OCI-LY7 (cell line): ENCODE measurements at regions not wholly inside any gene's neighbourhood (a gene's known extent, or its start where the extent isn't known, plus 50 kb on each side); places are given as distances from the start of the nearest gene placed in this dataset.

Experiments used
- BruUV-seq: library from RNA; stranded (reverse); fragments of 400-500 nt; replicated peaks from 2 replicates; lab custom pipeline; 2021; lab: Mats Ljungman, UMichigan
- CTCF ChIA-PET: fragments of 300-600 bp; sonication (Branson Sonifier 250); formaldehyde crosslinking; loops from one replicate; lab custom pipeline; 2022; ENCODE audit warnings: antibody characterized with exemption; ENCODE audit not compliant: unreplicated experiment; lab: Charles Lee
- POLR2A ChIA-PET: fragments of 300-600 bp; sonication (Branson Sonifier 250); formaldehyde crosslinking; loops from one replicate; lab custom pipeline; 2022; ENCODE audit warnings: antibody characterized with exemption; lab: Charles Lee
- DNase-seq: peaks from one replicate; pipeline ENCODE4 v3.0.0-alpha.2; 2015; ENCODE audit warnings: low spot score
- H2AFZ ChIP-seq: fragments of 200-600 bp; sonication (generic), shearing (Covaris generic); 2 replicates; pipeline ENCODE4 v1.6.1; 2014; ENCODE audit warnings: mild to moderate bottlenecking, antibody characterized with exemption, low read length, moderate library complexity
- H3K27ac ChIP-seq: fragments of 200-600 bp; sonication (generic); 2 replicates; pipeline ENCODE4 v1.5.1; 2014; ENCODE audit warnings: mixed run types, low read depth, mild to moderate bottlenecking, moderate library complexity, low read length, inconsistent platforms; ENCODE audit not compliant: poor library complexity, severe bottlenecking
- H3K36me3 ChIP-seq: fragments of 200-600 bp; sonication (generic); 2 replicates; pipeline ENCODE4 v1.6.1; 2014; ENCODE audit warnings: mild to moderate bottlenecking, antibody characterized with exemption, low read length, moderate library complexity, mixed read lengths; ENCODE audit not compliant: insufficient read depth
- H3K4me1 ChIP-seq: fragments of 200-600 bp; sonication (generic); 2 replicates; pipeline ENCODE4 v1.5.1; 2014; ENCODE audit warnings: mild to moderate bottlenecking, low read length; ENCODE audit not compliant: insufficient read depth, poor library complexity, severe bottlenecking
- H3K4me2 ChIP-seq: fragments of 200-600 bp; sonication (generic); 2 replicates; pipeline ENCODE4 v1.6.1; 2014; ENCODE audit warnings: mild to moderate bottlenecking, low read length
- H3K4me3 ChIP-seq: fragments of 200-600 bp; sonication (generic); 2 replicates; pipeline ENCODE4 v1.5.1; 2014; ENCODE audit warnings: mild to moderate bottlenecking, low read depth, low read length; ENCODE audit not compliant: poor library complexity, severe bottlenecking
- H3K79me2 ChIP-seq: fragments of 200-600 bp; sonication (generic); 2 replicates; pipeline ENCODE4 v1.6.1; 2016; ENCODE audit warnings: low read depth, mild to moderate bottlenecking, low read length, moderate library complexity, mixed read lengths; ENCODE audit not compliant: insufficient read depth
- H3K9me2 ChIP-seq: fragments of 200-600 bp; sonication (generic); 2 replicates; pipeline ENCODE4 v1.6.1; 2016; ENCODE audit warnings: mild to moderate bottlenecking, low read length, mixed read lengths; ENCODE audit not compliant: insufficient read depth
- H3K9me3 ChIP-seq: fragments of 200-600 bp; sonication (generic); 2 replicates; pipeline ENCODE4 v1.6.1; 2014; ENCODE audit warnings: mild to moderate bottlenecking, mixed run types, low read length, mixed read lengths
- H4K20me1 ChIP-seq: fragments of 200-600 bp; sonication (generic); 2 replicates; pipeline ENCODE4 v1.6.1; 2014; ENCODE audit warnings: mild to moderate bottlenecking, antibody characterized with exemption, low read length, moderate library complexity, mixed read lengths; ENCODE audit not compliant: insufficient read depth
- EZH2phosphoT487 ChIP-seq: fragments of 200-600 bp; sonication (generic); IDR thresholded peaks from 2 replicates; pipeline ENCODE4 v1.6.1; 2018; ENCODE audit warnings: low read depth, borderline replicate concordance, mild to moderate bottlenecking, mixed run types, antibody characterized with exemption, low read length, moderate library complexity, mixed read lengths
- intact Hi-C: fragments of 100-400 bp; cut with micrococcal nuclease; formaldehyde crosslinking; loops from one replicate; pipeline ENCODE4 v1.10.0; 2022; ENCODE audit not compliant: unreplicated experiment
- TF ChIP-seq, protein P1 (sequence below): fragments of 200-600 bp; sonication (generic); conservative IDR thresholded peaks from 2 replicates; pipeline ENCODE4 v1.5.1; 2014; ENCODE audit warnings: mild to moderate bottlenecking, antibody characterized with exemption, low read length, moderate library complexity, mixed read lengths

DNA sequence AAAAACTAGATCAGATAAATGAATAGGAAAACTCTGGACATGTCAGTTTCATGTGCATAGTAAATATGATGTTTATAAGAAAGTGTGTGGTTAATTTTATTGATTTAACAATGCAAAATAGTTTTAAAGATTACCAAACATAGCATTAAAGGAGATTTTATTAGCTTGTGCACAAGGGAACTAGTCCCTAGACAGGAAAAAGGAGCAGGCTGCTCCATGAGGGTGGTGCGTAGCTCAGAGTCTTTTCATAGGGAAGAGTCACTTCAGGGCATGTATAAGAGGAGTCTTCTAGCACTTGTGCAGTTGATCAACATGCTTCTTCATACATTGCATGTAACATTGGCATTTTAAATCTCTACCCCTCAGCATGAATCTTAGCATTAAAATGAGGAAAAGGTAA lies 835.8 kb downstream of the GRIK2 start:
- H2AFZ ChIP-seq: no peak overlapping the region
- H3K27ac ChIP-seq: no peak overlapping the region
- no TSS peak for BruUV-seq
- no peaks in the 10 kb centered on the region for H3K4me1 ChIP-seq
- TF ChIP-seq EZH2phosphoT487: no peak
- TF ChIP-seq, protein P1, sequence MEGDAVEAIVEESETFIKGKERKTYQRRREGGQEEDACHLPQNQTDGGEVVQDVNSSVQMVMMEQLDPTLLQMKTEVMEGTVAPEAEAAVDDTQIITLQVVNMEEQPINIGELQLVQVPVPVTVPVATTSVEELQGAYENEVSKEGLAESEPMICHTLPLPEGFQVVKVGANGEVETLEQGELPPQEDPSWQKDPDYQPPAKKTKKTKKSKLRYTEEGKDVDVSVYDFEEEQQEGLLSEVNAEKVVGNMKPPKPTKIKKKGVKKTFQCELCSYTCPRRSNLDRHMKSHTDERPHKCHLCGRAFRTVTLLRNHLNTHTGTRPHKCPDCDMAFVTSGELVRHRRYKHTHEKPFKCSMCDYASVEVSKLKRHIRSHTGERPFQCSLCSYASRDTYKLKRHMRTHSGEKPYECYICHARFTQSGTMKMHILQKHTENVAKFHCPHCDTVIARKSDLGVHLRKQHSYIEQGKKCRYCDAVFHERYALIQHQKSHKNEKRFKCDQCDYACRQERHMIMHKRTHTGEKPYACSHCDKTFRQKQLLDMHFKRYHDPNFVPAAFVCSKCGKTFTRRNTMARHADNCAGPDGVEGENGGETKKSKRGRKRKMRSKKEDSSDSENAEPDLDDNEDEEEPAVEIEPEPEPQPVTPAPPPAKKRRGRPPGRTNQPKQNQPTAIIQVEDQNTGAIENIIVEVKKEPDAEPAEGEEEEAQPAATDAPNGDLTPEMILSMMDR: no peak
- no peaks in the 10 kb centered on the region for H3K9me2 ChIP-seq
- no peak overlapping the region for H3K4me2 ChIP-seq
- H4K20me1 ChIP-seq: no peaks in the 10 kb centered on the region
- no peaks in the 10 kb centered on the region for H3K79me2 ChIP-seq
- ChIA-PET CTCF (no interaction called here), POLR2A (no interaction called here)
- DNase-seq: no peak
- intact Hi-C loops: no loop called here
- no peaks in the 10 kb centered on the region for H3K9me3 ChIP-seq
- no peak overlapping the region for H3K4me3 ChIP-seq
- no peaks in the 10 kb centered on the region for H3K36me3 ChIP-seq
